Progenitor cell of endocrine pancreas (in vitro differentiated cells): ENCODE measurements at regions not wholly inside any gene's neighbourhood (a gene's known extent, or its start where the extent isn't known, plus 50 kb on each side); places are given as distances from the start of the nearest gene placed in this dataset.

ENCODE experiments used
- DNase-seq: peaks from one replicate; pipeline ENCODE4 v3.0.0; 2021; ENCODE audit warnings: low spot score; ENCODE audit not compliant: unreplicated experiment
- H3K27ac Mint-ChIP-seq: 2 replicates; pipeline ENCODE4 v1.8.0; 2021; ENCODE audit warnings: mild to moderate bottlenecking, moderate library complexity, mixed read lengths
- H3K27me3 Mint-ChIP-seq: 2 replicates; pipeline ENCODE4 v1.8.0; 2021; ENCODE audit warnings: mixed read lengths
- H3K36me3 Mint-ChIP-seq: 2 replicates; pipeline ENCODE4 v1.8.0; 2022; ENCODE audit warnings: mixed read lengths; ENCODE audit not compliant: insufficient read depth
- H3K4me1 Mint-ChIP-seq: 2 replicates; pipeline ENCODE4 v1.8.0; 2021; ENCODE audit warnings: low read depth, mixed read lengths
- H3K4me3 Mint-ChIP-seq: 2 replicates; pipeline ENCODE4 v1.8.0; 2021; ENCODE audit warnings: low read depth, mild to moderate bottlenecking, moderate library complexity, mixed read lengths
- H3K9me3 Mint-ChIP-seq: 2 replicates; pipeline ENCODE4 v1.8.0; 2021; ENCODE audit warnings: low read depth, mixed read lengths
- TF ChIP-seq, protein P1 (sequence below): fragments of 200-600 bp; sonication (generic); IDR thresholded peaks from one replicate; pipeline ENCODE4 v1.5.0; 2021; ENCODE audit warnings: antibody characterized with exemption, mild to moderate bottlenecking; ENCODE audit not compliant: unreplicated experiment

DNA sequence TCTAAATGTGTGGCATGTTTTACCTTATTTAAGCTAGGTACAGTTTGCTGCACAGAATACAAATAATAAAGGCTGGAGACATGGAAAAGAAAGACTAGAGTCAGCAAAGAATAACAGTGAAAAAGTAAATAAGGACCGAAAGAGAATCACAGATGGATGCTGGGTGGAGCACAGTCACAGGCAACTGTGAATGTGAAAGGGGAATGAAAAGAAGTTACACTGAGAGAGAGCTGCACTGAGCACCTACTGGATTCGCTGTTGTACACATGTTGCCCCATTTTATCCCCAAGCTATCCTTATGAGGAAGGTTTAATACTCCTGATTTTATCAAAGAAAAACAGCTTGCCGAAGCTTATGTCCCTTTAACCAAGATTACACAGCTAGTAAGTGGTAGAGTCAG is 165.4 kb upstream of the RGMB start:
- Mint-ChIP-seq H3K4me1 (peaks cover 20% of the 10 kb centered on the region), H3K9me3 (no peaks in the 10 kb centered on the region), H3K27me3 (no peaks in the 10 kb centered on the region), H3K36me3 (no peaks in the 10 kb centered on the region), H3K4me3 (no peak overlapping the region), H3K27ac (no peak overlapping the region)
- DNase-seq: no peak
- TF ChIP-seq, protein P1, sequence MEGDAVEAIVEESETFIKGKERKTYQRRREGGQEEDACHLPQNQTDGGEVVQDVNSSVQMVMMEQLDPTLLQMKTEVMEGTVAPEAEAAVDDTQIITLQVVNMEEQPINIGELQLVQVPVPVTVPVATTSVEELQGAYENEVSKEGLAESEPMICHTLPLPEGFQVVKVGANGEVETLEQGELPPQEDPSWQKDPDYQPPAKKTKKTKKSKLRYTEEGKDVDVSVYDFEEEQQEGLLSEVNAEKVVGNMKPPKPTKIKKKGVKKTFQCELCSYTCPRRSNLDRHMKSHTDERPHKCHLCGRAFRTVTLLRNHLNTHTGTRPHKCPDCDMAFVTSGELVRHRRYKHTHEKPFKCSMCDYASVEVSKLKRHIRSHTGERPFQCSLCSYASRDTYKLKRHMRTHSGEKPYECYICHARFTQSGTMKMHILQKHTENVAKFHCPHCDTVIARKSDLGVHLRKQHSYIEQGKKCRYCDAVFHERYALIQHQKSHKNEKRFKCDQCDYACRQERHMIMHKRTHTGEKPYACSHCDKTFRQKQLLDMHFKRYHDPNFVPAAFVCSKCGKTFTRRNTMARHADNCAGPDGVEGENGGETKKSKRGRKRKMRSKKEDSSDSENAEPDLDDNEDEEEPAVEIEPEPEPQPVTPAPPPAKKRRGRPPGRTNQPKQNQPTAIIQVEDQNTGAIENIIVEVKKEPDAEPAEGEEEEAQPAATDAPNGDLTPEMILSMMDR: no peak

DNA sequence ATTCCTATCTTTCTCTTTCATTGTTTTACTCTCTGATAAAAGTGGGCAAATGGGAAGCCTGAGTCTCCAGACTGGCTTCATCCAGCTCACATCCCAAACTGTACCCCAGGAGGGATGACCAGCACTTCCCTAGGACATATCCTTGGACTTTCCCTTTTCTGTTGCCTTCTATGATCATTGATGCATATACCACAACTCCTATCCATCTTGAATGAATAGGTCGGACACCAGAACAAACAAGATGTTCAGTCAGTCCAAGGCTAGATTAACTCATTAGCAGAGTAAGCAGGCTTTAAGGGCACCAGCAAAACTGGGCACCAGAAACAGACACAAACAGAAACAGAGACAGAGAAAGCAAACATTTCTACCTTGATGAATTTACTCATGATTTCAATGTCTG is 159.1 kb upstream of the RGMB start:
- Mint-ChIP-seq H3K27ac (no peak overlapping the region), H3K4me1 (no peaks in the 10 kb centered on the region), H3K9me3 (no peaks in the 10 kb centered on the region), H3K36me3 (no peaks in the 10 kb centered on the region), H3K27me3 (no peaks in the 10 kb centered on the region), H3K4me3 (no peak overlapping the region)
- TF ChIP-seq, protein P1: no peak
- DNase-seq: no peak

DNA sequence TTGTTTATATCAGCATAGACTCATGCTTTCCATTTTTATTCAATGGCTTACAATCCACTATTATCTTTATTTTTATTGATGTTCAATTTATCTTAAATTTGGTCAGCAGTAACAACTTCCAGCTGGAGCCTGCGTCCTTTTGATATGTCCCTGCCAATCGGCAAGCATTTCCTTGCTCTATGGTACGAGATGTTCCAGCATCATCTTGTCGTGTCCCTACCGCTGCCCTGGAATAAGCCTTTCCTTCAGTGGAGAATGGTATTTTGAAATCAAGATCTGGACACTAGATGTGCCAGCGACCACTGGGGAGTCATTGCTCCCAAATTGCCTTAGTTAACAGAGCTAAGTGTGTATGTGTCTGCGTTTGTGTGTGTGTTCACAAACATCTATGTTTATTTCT is 151.6 kb upstream of the RGMB start:
- H3K4me1 Mint-ChIP-seq: no peaks in the 10 kb centered on the region
- no peak for DNase-seq
- no peak overlapping the region for H3K4me3 Mint-ChIP-seq
- TF ChIP-seq, protein P1: no peak
- H3K9me3 Mint-ChIP-seq: no peaks in the 10 kb centered on the region
- no peaks in the 10 kb centered on the region for H3K36me3 Mint-ChIP-seq
- H3K27ac Mint-ChIP-seq: no peak overlapping the region
- H3K27me3 Mint-ChIP-seq: no peaks in the 10 kb centered on the region

DNA sequence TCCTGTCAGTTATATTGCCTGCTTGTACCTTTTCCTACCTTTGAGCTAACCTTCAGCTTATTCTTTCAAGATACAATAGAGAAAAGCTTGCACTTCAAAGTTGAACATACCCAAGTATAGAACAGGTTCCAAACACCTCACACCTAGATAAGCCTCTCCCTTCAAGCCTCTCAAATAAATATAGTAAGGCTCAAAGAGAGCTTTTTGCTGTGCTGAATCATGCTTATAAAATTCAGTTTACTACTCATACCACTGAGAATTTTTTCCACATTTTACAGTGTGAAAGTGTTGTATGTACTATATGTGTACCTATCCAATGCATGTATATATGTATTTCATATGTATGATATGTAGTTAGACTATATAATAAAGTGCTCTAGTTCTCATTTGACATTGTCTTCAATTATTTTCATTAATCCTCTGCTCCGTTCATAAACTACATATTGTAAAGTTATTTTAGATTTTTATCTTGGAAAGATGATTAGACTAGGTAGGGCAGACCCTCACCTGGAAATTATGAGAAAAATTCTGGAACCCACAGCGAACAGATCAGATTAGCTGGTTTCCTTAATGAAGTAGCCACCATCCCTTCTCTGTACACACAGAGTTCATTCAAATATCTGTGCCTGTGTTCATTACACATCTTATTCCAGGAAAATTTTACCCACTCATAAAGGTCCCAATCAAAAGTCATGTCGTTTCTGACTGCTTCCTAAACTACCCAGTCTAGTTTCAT is 149.2 kb upstream of the RGMB start:
- Mint-ChIP-seq H3K27me3 (no peaks in the 10 kb centered on the region), H3K27ac (no peak overlapping the region), H3K4me3 (no peak overlapping the region), H3K4me1 (no peaks in the 10 kb centered on the region), H3K36me3 (no peaks in the 10 kb centered on the region), H3K9me3 (peaks cover 8% of the 10 kb centered on the region)
- DNase-seq: no peak
- TF ChIP-seq, protein P1: no peak

DNA sequence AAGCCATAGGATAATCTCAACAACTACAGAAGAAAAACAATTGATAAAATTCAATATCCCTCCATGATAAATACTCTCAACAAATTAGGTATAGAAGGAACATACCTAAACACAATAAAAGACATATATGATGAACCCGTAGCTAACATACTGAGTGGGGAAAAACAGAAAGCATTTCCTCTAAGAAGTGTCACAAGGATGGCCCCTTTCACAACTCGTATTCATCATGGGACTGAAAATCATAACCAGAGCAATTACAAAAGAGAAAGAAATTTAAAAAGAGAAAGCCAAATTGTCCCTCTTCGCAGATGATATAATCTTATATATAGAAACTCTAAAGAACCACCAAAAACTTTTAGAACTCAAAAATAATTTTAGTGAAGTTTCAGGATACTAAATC is 146.3 kb upstream of the RGMB start:
- TF ChIP-seq, protein P1: no peak
- Mint-ChIP-seq H3K4me1 (no peaks in the 10 kb centered on the region), H3K27ac (no peak overlapping the region), H3K36me3 (no peaks in the 10 kb centered on the region), H3K4me3 (no peak overlapping the region), H3K27me3 (no peaks in the 10 kb centered on the region), H3K9me3 (peaks cover 9% of the 10 kb centered on the region)
- DNase-seq: no peak
